GM12878 (cell line): ENCODE measurements at regions not wholly inside any gene's neighbourhood (a gene's known extent, or its start where the extent isn't known, plus 50 kb on each side); places are given as distances from the start of the nearest gene placed in this dataset.

Source experiments
- ATAC-seq: fragments of 200-7000 bp; cut with Tn5 transposase; 3 replicates; pipeline ENCODE4 v1.9.1; 2020; ENCODE audit warnings: mild to moderate bottlenecking, moderate library complexity
- BruUV-seq: library from RNA; stranded (reverse); fragments of 400-500 nt; replicated peaks from 2 replicates; lab custom pipeline; 2021; lab: Mats Ljungman, UMichigan
- CTCF ChIA-PET: fragments of 300-600 bp; sonication (Branson Sonifier 250); formaldehyde crosslinking; extraction: SDS; loops from one replicate; lab custom pipeline; 2021; ENCODE audit warnings: inconsistent platforms; lab: Yijun Ruan, JAX
- POLR2A ChIA-PET: fragments of 350-600 bp; formaldehyde crosslinking; extraction: SDS; loops from one replicate; lab custom pipeline; 2021; ENCODE audit warnings: inconsistent platforms; lab: Charles Lee
- RAD21 ChIA-PET: fragments of 300-600 bp; sonication (Branson Sonifier 250); formaldehyde crosslinking; loops from one replicate; lab custom pipeline; 2023; ENCODE audit warnings: antibody characterized with exemption; ENCODE audit not compliant: unreplicated experiment; lab: Charles Lee
- SMC1A ChIA-PET: fragments of 300-600 bp; sonication (Branson Sonifier 250); formaldehyde crosslinking; loops from one replicate; lab custom pipeline; 2023; ENCODE audit not compliant: unreplicated experiment, uncharacterized antibody; lab: Charles Lee
- DNase-seq: peaks from one replicate; pipeline ENCODE4 v3.0.0-alpha.2; 2011; ENCODE audit warnings: low read depth, low spot score
- FAIRE-seq: peaks from 3 replicates; lab custom pipeline; 2011; peaks lifted over from hg19 to GRCh38; lab: Jason Lieb, UNC
- H2AFZ ChIP-seq: 2 replicates; pipeline ENCODE4 v1.6.0; 2011; ENCODE audit warnings: low read depth, low read length, control low read depth; ENCODE audit not compliant: control insufficient read depth
- H3K27ac ChIP-seq: 2 replicates; pipeline ENCODE4 v1.5.1; 2011; ENCODE audit warnings: control low read depth; ENCODE audit not compliant: control insufficient read depth, insufficient read depth
- H3K27me3 ChIP-seq, 2 experiments: replicated peaks in 1 of 2; 2 replicates each; pipeline versions ENCODE4 v1.6.0 to v1.6.1; 2011; ENCODE audit warnings: low read length in 1 of 2; ENCODE audit not compliant: control insufficient read depth in 2 of 2, insufficient read depth in 2 of 2
- H3K36me3 ChIP-seq, 2 experiments: 2 replicates each; pipeline ENCODE4 v1.5.1; 2011; ENCODE audit warnings: low read length in 1 of 2; ENCODE audit not compliant: control insufficient read depth in 2 of 2, insufficient read depth in 2 of 2
- H3K4me1 ChIP-seq: 2 replicates; pipeline ENCODE4 v1.6.1; 2011; ENCODE audit warnings: mild to moderate bottlenecking, low read length, moderate library complexity, mixed read lengths; ENCODE audit not compliant: control insufficient read depth, insufficient read depth
- H3K4me2 ChIP-seq: 2 replicates; pipeline ENCODE4 v1.6.0; 2011; ENCODE audit warnings: control low read depth; ENCODE audit not compliant: control insufficient read depth, insufficient read depth
- H3K4me3 ChIP-seq: fragments of 200-600 bp; sonication (generic); 2 replicates; pipeline ENCODE4 v1.5.1; 2016
- H3K79me2 ChIP-seq: 2 replicates; pipeline ENCODE4 v1.6.0; 2011; ENCODE audit warnings: low read length; ENCODE audit not compliant: control insufficient read depth, insufficient read depth
- H3K9ac ChIP-seq: 2 replicates; pipeline ENCODE4 v1.8.0; 2011; ENCODE audit warnings: low read length, control low read depth, mixed read lengths; ENCODE audit not compliant: control insufficient read depth, insufficient read depth
- H3K9me3 ChIP-seq: replicated peaks from 3 replicates; pipeline ENCODE4 v1.5.1; 2011; ENCODE audit warnings: mild to moderate bottlenecking, low read length; ENCODE audit not compliant: control insufficient read depth, insufficient read depth
- H4K20me1 ChIP-seq: 2 replicates; pipeline ENCODE4 v1.6.0; 2011; ENCODE audit not compliant: control insufficient read depth, insufficient read depth
- BACH1 ChIP-seq: fragments of 450-650 bp; IDR thresholded peaks from 2 replicates; pipeline ENCODE4 v1.6.1; 2017; ENCODE audit warnings: mild to moderate bottlenecking, borderline replicate concordance
- CBX5 ChIP-seq: sonication (generic); IDR thresholded peaks from 2 replicates; pipeline ENCODE4 v1.6.1; 2016; ENCODE audit warnings: low read depth, moderate library complexity, mild to moderate bottlenecking, inconsistent platforms
- CHD1 ChIP-seq: IDR thresholded peaks from 2 replicates; pipeline ENCODE4 v1.6.1; 2012; ENCODE audit warnings: low read depth, low read length, improper control_type of control experiment
- CREB1 ChIP-seq: IDR thresholded peaks from 2 replicates; pipeline ENCODE4 v1.6.1; 2012; ENCODE audit warnings: low read depth, mild to moderate bottlenecking, inconsistent platforms
- IKZF1 ChIP-seq: fragments of 450-650 bp; conservative IDR thresholded peaks from 2 replicates; pipeline ENCODE4 v1.6.1; 2017; ENCODE audit warnings: antibody characterized with exemption, mild to moderate bottlenecking
- NR2C1 ChIP-seq: fragments of 450-650 bp; IDR thresholded peaks from 2 replicates; pipeline ENCODE4 v1.6.1; 2017; ENCODE audit warnings: antibody characterized with exemption, mild to moderate bottlenecking, moderate library complexity
- POU2F2 ChIP-seq: IDR thresholded peaks from 3 replicates; pipeline ENCODE4 v1.6.1; 2011; ENCODE audit warnings: low read depth, mild to moderate bottlenecking, low read length, borderline replicate concordance
- SKIL ChIP-seq: fragments of 450-650 bp; IDR thresholded peaks from 2 replicates; pipeline ENCODE4 v1.6.1; 2017; ENCODE audit warnings: mild to moderate bottlenecking, low read depth, inconsistent platforms; ENCODE audit not compliant: poor library complexity, severe bottlenecking
- SMAD1 ChIP-seq: fragments of 450-650 bp; IDR thresholded peaks from 2 replicates; pipeline ENCODE4 v1.6.1; 2018; ENCODE audit warnings: mild to moderate bottlenecking, low read depth; ENCODE audit not compliant: partially characterized antibody
- SPI1 ChIP-seq: IDR thresholded peaks from 2 replicates; pipeline ENCODE4 v1.6.1; 2011; ENCODE audit warnings: low read depth, mild to moderate bottlenecking, low read length, moderate library complexity, borderline replicate concordance; ENCODE audit not compliant: insufficient read depth
- SREBF1 ChIP-seq: IDR thresholded peaks from 2 replicates; pipeline ENCODE4 v1.6.1; 2012; ENCODE audit warnings: mild to moderate bottlenecking, low read length
- TCF12 ChIP-seq: IDR thresholded peaks from 2 replicates; pipeline ENCODE4 v1.6.1; 2011; ENCODE audit warnings: low read depth, mild to moderate bottlenecking, low read length
- YBX1 ChIP-seq: fragments of 450-650 bp; IDR thresholded peaks from 2 replicates; pipeline ENCODE4 v1.6.1; 2016; ENCODE audit warnings: antibody characterized with exemption
- ZNF274 ChIP-seq: IDR thresholded peaks from one replicate; pipeline ENCODE4 v1.8.0; 2011; ENCODE audit not compliant: insufficient read length, insufficient read depth
- WGBS: methylation state at CpG from one replicate; pipeline ENCODE4 v1.1.6; 2016; ENCODE audit warnings: low lambda C conversion rate; ENCODE audit not compliant: insufficient replicate concordance, insufficient coverage; ENCODE audit errors: missing lambda C conversion rate; 5-methylcytosine and 5-hydroxymethylcytosine counted together
- in situ Hi-C: fragments of 300-500 bp; cut with MboI; formaldehyde crosslinking; loops from 9 replicates; pipeline ENCODE4 v1.14.3; 2018; ENCODE audit warnings: mixed read lengths
- intact Hi-C: fragments of 100-400 bp; cut with micrococcal nuclease; formaldehyde crosslinking; loops from one replicate; pipeline ENCODE4 v1.14.2; 2022; ENCODE audit not compliant: unreplicated experiment
- TF ChIP-seq, protein P1 (sequence below): IDR thresholded peaks from 2 replicates; pipeline ENCODE4 v1.6.1; 2011; ENCODE audit warnings: mild to moderate bottlenecking, low read depth, low read length, moderate library complexity; ENCODE audit not compliant: insufficient replicate concordance
- TF ChIP-seq, protein P2 (sequence below): fragments of 450-650 bp; IDR thresholded peaks from 2 replicates; pipeline ENCODE4 v1.6.1; 2018; ENCODE audit warnings: borderline replicate concordance, mild to moderate bottlenecking; ENCODE audit not compliant: partially characterized antibody
- TF ChIP-seq, protein P3 (sequence below): fragments of 450-650 bp; IDR thresholded peaks from 2 replicates; pipeline ENCODE4 v1.6.1; 2017; ENCODE audit warnings: mild to moderate bottlenecking, moderate library complexity

- Histone ChIP-seq H3K9ac (no peak overlapping the region), H4K20me1 (no peaks in the 10 kb centered on the region), H3K4me2 (no peak overlapping the region), H3K4me3 (no peak overlapping the region), H3K9me3 (no peaks in the 10 kb centered on the region), H3K27ac (no peak overlapping the region), H3K79me2 (no peaks in the 10 kb centered on the region), H3K36me3 (no peaks in the 10 kb centered on the region), H2AFZ (no peak overlapping the region), H3K4me1 (no peaks in the 10 kb centered on the region), H3K27me3 (no peaks in the 10 kb centered on the region)
- in situ Hi-C loops: no loop called here
- BruUV-seq: no TSS peak
- RAD21 ChIA-PET: no interaction called here
- POLR2A ChIA-PET: no interaction called here
- DNase-seq (no peak), ATAC-seq (no peak), FAIRE-seq (no peak)
- CTCF ChIA-PET: no interaction called here
- 62% methylated on average over 4 of the region's 4 CpGs for WGBS
- SMC1A ChIA-PET: no interaction called here
- TF ChIP-seq CREB1 (no peak), CBX5 (no peak), SKIL (no peak), SREBF1 (no peak), NR2C1 (no peak), CHD1 (no peak), ZNF274 (no peak), BACH1 (no peak), YBX1 (no peak), IKZF1 (no peak), SPI1 (no peak), SMAD1 (no peak), TCF12 (no peak), POU2F2 (no peak)
- TF ChIP-seq, protein P1, sequence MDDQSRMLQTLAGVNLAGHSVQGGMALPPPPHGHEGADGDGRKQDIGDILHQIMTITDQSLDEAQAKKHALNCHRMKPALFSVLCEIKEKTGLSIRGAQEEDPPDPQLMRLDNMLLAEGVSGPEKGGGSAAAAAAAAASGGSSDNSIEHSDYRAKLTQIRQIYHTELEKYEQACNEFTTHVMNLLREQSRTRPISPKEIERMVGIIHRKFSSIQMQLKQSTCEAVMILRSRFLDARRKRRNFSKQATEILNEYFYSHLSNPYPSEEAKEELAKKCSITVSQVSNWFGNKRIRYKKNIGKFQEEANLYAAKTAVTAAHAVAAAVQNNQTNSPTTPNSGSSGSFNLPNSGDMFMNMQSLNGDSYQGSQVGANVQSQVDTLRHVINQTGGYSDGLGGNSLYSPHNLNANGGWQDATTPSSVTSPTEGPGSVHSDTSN: no peak
- TF ChIP-seq, protein P2, sequence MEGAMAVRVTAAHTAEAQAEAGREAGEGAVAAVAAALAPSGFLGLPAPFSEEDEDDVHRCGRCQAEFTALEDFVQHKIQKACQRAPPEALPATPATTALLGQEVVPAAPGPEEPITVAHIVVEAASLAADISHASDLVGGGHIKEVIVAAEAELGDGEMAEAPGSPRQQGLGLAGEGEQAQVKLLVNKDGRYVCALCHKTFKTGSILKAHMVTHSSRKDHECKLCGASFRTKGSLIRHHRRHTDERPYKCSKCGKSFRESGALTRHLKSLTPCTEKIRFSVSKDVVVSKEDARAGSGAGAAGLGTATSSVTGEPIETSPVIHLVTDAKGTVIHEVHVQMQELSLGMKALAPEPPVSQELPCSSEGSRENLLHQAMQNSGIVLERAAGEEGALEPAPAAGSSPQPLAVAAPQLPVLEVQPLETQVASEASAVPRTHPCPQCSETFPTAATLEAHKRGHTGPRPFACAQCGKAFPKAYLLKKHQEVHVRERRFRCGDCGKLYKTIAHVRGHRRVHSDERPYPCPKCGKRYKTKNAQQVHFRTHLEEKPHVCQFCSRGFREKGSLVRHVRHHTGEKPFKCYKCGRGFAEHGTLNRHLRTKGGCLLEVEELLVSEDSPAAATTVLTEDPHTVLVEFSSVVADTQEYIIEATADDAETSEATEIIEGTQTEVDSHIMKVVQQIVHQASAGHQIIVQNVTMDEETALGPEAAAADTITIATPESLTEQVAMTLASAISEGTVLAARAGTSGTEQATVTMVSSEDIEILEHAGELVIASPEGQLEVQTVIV: no peak
- TF ChIP-seq, protein P3, sequence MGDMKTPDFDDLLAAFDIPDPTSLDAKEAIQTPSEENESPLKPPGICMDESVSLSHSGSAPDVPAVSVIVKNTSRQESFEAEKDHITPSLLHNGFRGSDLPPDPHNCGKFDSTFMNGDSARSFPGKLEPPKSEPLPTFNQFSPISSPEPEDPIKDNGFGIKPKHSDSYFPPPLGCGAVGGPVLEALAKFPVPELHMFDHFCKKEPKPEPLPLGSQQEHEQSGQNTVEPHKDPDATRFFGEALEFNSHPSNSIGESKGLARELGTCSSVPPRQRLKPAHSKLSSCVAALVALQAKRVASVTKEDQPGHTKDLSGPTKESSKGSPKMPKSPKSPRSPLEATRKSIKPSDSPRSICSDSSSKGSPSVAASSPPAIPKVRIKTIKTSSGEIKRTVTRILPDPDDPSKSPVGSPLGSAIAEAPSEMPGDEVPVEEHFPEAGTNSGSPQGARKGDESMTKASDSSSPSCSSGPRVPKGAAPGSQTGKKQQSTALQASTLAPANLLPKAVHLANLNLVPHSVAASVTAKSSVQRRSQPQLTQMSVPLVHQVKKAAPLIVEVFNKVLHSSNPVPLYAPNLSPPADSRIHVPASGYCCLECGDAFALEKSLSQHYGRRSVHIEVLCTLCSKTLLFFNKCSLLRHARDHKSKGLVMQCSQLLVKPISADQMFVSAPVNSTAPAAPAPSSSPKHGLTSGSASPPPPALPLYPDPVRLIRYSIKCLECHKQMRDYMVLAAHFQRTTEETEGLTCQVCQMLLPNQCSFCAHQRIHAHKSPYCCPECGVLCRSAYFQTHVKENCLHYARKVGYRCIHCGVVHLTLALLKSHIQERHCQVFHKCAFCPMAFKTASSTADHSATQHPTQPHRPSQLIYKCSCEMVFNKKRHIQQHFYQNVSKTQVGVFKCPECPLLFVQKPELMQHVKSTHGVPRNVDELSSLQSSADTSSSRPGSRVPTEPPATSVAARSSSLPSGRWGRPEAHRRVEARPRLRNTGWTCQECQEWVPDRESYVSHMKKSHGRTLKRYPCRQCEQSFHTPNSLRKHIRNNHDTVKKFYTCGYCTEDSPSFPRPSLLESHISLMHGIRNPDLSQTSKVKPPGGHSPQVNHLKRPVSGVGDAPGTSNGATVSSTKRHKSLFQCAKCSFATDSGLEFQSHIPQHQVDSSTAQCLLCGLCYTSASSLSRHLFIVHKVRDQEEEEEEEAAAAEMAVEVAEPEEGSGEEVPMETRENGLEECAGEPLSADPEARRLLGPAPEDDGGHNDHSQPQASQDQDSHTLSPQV: no peak
- intact Hi-C loops: no loop called here
Observed at GRCh38 chr3:145116769-145117168, 1044.2 kb downstream of the PLOD2 start.
